ENCODE measurements at regions not wholly inside any gene's neighbourhood (a gene's known extent, or its start where the extent isn't known, plus 50 kb on each side); places are given as distances from the start of the nearest gene placed in this dataset.

DNA sequence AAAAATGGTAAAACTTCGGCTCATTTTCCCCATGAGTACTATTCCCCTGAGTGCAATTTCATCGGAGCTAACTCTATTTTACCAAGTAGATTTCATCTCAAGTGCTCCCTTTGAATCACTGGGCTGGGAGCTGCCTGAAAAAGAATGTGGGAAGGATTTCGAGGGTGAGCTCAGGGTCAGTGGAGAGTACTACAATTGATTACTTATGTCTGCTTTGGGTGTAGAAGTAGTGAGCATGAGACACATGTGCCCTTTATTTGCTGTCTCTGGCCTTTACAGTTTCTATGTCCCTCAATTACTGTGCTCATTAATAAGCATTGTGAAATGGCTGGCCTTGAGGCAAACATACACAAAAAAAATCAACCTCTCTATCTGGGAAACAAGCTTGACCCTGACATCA lies 172.7 kb upstream of the RFX3 start:
- no peaks in the 10 kb centered on the region for H3K36me3 ChIP-seq
- no peak overlapping the region for H3K4me3 ChIP-seq (ENCODE audit: low read depth, low read length)

DNA sequence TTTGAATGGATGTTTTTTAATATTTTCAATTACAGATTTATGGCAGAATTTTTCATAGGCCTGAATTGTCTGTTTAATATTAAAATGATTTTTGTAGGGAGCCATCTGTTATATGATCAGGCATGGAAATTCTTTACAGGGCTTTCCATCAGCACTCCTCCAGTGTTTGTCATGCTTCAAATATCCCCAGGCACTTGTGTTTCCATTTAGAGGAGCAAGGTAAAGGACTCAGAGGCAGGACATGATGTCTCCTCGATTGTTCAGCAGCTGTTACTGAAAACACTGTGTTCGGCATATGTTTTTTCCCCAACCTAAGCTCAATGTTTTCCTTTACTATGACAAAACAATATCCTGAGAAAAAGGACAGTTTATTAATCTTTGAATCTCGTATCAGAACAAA lies 172.3 kb upstream of the RFX3 start:
- peaks cover 7% of the 10 kb centered on the region; the same call in 1 of the 2 replicates for H3K27me3 ChIP-seq
- no peaks in the 10 kb centered on the region for H3K36me3 ChIP-seq
- DNase-seq, result no peak

More for the DNA sequence above, 172.7 kb upstream of the RFX3 start:
- H3K4me1 ChIP-seq, result no peaks in the 10 kb centered on the region
- TF ChIP-seq, protein P1, sequence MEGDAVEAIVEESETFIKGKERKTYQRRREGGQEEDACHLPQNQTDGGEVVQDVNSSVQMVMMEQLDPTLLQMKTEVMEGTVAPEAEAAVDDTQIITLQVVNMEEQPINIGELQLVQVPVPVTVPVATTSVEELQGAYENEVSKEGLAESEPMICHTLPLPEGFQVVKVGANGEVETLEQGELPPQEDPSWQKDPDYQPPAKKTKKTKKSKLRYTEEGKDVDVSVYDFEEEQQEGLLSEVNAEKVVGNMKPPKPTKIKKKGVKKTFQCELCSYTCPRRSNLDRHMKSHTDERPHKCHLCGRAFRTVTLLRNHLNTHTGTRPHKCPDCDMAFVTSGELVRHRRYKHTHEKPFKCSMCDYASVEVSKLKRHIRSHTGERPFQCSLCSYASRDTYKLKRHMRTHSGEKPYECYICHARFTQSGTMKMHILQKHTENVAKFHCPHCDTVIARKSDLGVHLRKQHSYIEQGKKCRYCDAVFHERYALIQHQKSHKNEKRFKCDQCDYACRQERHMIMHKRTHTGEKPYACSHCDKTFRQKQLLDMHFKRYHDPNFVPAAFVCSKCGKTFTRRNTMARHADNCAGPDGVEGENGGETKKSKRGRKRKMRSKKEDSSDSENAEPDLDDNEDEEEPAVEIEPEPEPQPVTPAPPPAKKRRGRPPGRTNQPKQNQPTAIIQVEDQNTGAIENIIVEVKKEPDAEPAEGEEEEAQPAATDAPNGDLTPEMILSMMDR (IDR thresholded peaks at IDR 0.05; ENCODE audit: low read depth, low read length), result no peak
- no peaks in the 10 kb centered on the region for H3K9me3 ChIP-seq
- peaks cover 7% of the 10 kb centered on the region; the same call in 1 of the 2 replicates for H3K27me3 ChIP-seq
- no peak for DNase-seq

DNA sequence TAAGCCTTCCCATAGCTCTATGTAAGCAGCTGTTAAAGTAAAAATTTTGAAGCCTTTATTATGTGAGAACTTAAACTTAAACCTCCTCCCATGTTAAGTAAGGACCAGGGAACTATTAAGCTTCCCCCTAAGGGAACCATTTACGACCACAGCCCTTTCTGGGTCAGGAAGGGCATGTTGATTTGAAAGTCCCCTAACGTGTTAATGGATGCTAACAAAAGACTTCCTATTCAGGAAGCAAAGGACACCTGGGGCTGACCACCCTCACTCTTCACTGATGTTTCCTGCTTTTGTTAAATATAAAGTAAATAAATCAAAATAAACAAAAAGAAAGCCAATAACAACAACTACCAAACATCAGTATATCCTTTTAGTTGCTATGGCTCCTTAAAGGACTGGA lies 170.6 kb upstream of the RFX3 start:
- Histone ChIP-seq H3K9me3 (no peaks in the 10 kb centered on the region), H3K36me3 (no peaks in the 10 kb centered on the region), H3K27me3 (peaks cover 7% of the 10 kb centered on the region; the same call in 1 of the 2 replicates), H3K4me1 (no peaks in the 10 kb centered on the region), H3K4me3 (ENCODE audit: low read depth, low read length) (no peak overlapping the region)
- TF ChIP-seq, protein P1 (IDR thresholded peaks at IDR 0.05; ENCODE audit: low read depth, low read length), result no peak
- DNase-seq, result no peak

More for the DNA sequence above, 172.3 kb upstream of the RFX3 start:
- H3K4me3 ChIP-seq (ENCODE audit: low read depth, low read length), result no peak overlapping the region
- H3K4me1 ChIP-seq, result no peaks in the 10 kb centered on the region
- TF ChIP-seq, protein P1 (IDR thresholded peaks at IDR 0.05; ENCODE audit: low read depth, low read length), result no peak
- H3K9me3 ChIP-seq, result no peaks in the 10 kb centered on the region

DNA sequence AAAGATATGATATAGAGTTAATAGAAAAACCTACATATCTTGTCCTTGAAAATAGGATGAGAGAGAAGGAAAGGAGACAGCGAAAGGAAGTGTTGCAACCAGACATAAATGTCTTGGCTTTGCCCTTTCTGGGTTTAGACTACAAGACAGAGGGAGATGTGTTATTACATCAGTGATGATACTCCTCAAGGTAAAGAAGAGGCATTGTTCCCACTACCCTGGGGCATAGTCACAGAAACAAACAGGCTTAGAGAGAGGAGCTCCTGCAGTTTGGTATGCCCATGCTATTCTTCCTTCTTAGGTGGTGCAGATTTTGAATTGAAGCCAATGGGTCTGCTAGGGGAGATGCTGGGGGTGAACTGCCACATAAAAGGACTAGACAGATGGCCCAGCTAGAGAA lies 166.8 kb upstream of the RFX3 start:
- Histone ChIP-seq H3K4me3 (ENCODE audit: low read depth, low read length) (no peak overlapping the region), H3K36me3 (no peaks in the 10 kb centered on the region), H3K9me3 (no peaks in the 10 kb centered on the region), H3K4me1 (no peaks in the 10 kb centered on the region), H3K27me3 (no peaks in the 10 kb centered on the region; the same call in 1 of the 2 replicates)
- TF ChIP-seq, protein P1 (IDR thresholded peaks at IDR 0.05; ENCODE audit: low read depth, low read length), result no peak
- no peak for DNase-seq

DNA sequence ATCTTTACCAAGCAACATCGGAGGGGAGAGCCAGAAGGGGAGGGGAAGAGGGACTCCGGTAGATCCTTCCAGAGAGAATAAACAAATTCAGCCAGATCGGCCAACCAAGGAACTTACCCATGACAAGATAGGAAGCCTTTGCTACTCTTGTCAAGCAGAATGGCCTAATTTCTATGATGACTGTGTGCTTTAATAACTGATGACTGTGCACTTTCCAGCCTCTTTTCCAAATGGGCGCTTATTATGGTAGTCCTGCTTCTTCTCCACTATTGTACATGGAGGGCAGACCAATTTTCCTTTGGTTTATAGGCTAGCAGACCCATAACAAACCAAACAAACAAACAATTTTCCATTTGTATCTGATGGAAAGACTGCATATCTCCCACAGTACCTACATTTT lies 163.8 kb upstream of the RFX3 start:
- Histone ChIP-seq H3K36me3 (no peaks in the 10 kb centered on the region), H3K4me3 (ENCODE audit: low read depth, low read length) (no peak overlapping the region), H3K27me3 (no peaks in the 10 kb centered on the region; the same call in 1 of the 2 replicates), H3K9me3 (no peaks in the 10 kb centered on the region), H3K4me1 (no peaks in the 10 kb centered on the region)
- TF ChIP-seq, protein P1 (IDR thresholded peaks at IDR 0.05; ENCODE audit: low read depth, low read length), result no peak
- no peak for DNase-seq

DNA sequence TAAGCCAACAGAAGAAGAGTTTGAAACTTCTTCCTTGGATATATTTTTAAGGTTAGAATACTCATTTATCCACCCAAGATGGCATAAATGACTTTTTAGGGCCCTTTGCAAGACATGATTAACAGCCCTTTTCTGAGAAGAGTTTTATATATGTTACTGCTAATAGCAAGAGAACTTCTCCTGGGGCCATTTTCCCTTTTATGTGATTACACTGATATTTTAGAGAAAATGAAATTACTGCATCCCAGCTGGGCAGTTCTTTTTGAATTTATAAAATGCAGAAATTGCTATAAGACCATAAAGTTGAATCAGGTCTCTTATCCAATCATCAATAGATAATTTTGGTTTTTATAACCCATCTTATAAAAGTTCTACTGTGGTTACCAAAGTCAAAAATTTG lies 161.3 kb upstream of the RFX3 start:
- DNase-seq, result no peak
- H3K9me3 ChIP-seq, result no peaks in the 10 kb centered on the region
- H3K4me1 ChIP-seq, result no peaks in the 10 kb centered on the region
- H3K27me3 ChIP-seq, result no peaks in the 10 kb centered on the region; the same call in 1 of the 2 replicates
- no peak overlapping the region for H3K4me3 ChIP-seq (ENCODE audit: low read depth, low read length)
- H3K36me3 ChIP-seq, result no peaks in the 10 kb centered on the region
- TF ChIP-seq, protein P1 (IDR thresholded peaks at IDR 0.05; ENCODE audit: low read depth, low read length), result no peak
